ENCODE measurements at regions not wholly inside any gene's neighbourhood (a gene's known extent, or its start where the extent isn't known, plus 50 kb on each side); places are given as distances from the start of the nearest gene placed in this dataset.

DNA sequence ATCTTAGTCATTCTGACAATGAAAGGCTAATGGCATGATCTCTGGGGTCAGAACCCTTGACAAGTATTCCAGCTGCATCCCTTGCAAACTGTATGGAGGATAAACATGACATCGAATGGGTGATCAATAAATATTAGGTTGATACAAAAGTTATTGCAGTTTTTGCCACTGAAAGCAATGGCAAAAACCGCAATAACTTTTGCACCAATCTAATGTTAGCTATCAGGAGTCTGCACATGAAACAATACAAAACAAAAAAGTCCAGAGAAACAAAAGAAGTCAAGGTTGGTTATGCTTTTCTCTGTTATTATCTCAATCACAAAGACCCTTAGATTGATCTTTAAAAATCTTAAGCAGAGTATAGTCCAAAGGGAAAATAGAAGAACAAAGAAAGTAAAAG lies 292.7 kb downstream of the DUSP10 start:
- intact Hi-C loops (cut with micrococcal nuclease): no loop called here

DNA sequence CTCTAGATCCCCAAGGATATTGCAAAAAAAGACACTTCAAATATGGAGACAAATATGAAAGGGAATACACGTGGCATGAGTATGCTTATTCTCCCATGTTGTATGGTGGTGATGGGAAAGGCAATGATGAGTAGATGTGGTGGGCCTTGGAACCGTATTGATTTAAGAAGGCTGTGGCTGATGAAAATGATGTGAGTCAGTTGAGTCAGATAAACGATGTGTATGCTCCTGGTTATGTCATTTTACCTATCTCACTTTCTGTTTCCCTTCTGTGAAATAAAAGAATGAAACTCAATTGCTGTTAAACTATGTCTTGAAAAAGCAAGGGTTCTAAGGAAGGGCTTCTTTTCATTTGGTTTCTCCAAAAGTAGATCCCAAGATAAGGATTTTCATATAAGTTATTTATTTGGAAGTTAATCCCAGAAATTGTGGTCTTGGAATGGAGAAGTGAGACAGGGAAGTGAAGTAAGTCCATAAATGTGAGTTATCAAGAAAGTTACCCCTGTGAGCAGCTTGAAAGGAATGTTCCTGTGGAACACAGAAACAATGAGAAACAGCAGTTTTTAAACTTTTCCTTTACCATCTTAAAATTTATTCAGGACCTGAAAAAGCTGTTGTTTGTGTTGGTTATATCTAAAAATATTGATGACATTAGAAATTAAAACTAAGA lies 292.0 kb downstream of the DUSP10 start:
- Mint-ChIP-seq H3K36me3 (no peaks in the 10 kb centered on the region), H3K4me1 (no peaks in the 10 kb centered on the region), H3K4me3 (no peak overlapping the region), H3K27ac (no peak overlapping the region), H3K27me3 (ENCODE audit: low read depth in 2 of 2) (peaks cover 23 to 42% of the 10 kb centered on the region in 2 donors), H3K9me3 (no peaks in the 10 kb centered on the region)
- Histone ChIP-seq H3K36me3 (ENCODE audit: control insufficient read depth, insufficient read depth, low read length) (no peaks in the 10 kb centered on the region), H3K27me3 (ENCODE audit: control insufficient read depth, insufficient read depth, low read length) (peaks cover 6% of the 10 kb centered on the region), H3K9me3 (ENCODE audit: control insufficient read depth, insufficient read depth, low read length) (no peaks in the 10 kb centered on the region), H3K4me1 (ENCODE audit: control insufficient read depth, insufficient read depth, low read length) (no peaks in the 10 kb centered on the region), H3K4me3 (ENCODE audit: low read length) (no peak overlapping the region), H3K27ac (ENCODE audit: low read length) (no peak overlapping the region)
- TF ChIP-seq, protein P1, sequence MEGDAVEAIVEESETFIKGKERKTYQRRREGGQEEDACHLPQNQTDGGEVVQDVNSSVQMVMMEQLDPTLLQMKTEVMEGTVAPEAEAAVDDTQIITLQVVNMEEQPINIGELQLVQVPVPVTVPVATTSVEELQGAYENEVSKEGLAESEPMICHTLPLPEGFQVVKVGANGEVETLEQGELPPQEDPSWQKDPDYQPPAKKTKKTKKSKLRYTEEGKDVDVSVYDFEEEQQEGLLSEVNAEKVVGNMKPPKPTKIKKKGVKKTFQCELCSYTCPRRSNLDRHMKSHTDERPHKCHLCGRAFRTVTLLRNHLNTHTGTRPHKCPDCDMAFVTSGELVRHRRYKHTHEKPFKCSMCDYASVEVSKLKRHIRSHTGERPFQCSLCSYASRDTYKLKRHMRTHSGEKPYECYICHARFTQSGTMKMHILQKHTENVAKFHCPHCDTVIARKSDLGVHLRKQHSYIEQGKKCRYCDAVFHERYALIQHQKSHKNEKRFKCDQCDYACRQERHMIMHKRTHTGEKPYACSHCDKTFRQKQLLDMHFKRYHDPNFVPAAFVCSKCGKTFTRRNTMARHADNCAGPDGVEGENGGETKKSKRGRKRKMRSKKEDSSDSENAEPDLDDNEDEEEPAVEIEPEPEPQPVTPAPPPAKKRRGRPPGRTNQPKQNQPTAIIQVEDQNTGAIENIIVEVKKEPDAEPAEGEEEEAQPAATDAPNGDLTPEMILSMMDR (IDR thresholded peaks at IDR 0.05): no peak
- intact Hi-C loops (cut with micrococcal nuclease): no loop called here
- no peak for ATAC-seq
- no peak for DNase-seq
- WGBS (ENCODE audit: insufficient coverage): 84% methylated on average over 2 of the region's 3 CpGs

More for the DNA sequence above, 292.7 kb downstream of the DUSP10 start:
- DNase-seq (no peak), ATAC-seq (no peak)
- TF ChIP-seq, protein P1 (IDR thresholded peaks at IDR 0.05): no peak
- H3K4me3 Mint-ChIP-seq: no peak overlapping the region
- Histone ChIP-seq H3K27ac (ENCODE audit: low read length) (no peak overlapping the region), H3K36me3 (ENCODE audit: control insufficient read depth, insufficient read depth, low read length) (no peaks in the 10 kb centered on the region), H3K4me3 (ENCODE audit: low read length) (no peak overlapping the region), H3K4me1 (ENCODE audit: control insufficient read depth, insufficient read depth, low read length) (no peaks in the 10 kb centered on the region), H3K27me3 (ENCODE audit: control insufficient read depth, insufficient read depth, low read length) (peaks cover 6% of the 10 kb centered on the region), H3K9me3 (ENCODE audit: control insufficient read depth, insufficient read depth, low read length) (no peaks in the 10 kb centered on the region)
- H3K36me3 Mint-ChIP-seq: no peaks in the 10 kb centered on the region
- H3K4me1 Mint-ChIP-seq: no peaks in the 10 kb centered on the region
- H3K27me3 Mint-ChIP-seq (ENCODE audit: low read depth in 2 of 2): peaks cover 23 to 44% of the 10 kb centered on the region in 2 donors
- H3K27ac Mint-ChIP-seq: no peak overlapping the region
- 96% methylated on average over 2 of the region's 2 CpGs for WGBS (ENCODE audit: insufficient coverage)
- no peaks in the 10 kb centered on the region for H3K9me3 Mint-ChIP-seq

DNA sequence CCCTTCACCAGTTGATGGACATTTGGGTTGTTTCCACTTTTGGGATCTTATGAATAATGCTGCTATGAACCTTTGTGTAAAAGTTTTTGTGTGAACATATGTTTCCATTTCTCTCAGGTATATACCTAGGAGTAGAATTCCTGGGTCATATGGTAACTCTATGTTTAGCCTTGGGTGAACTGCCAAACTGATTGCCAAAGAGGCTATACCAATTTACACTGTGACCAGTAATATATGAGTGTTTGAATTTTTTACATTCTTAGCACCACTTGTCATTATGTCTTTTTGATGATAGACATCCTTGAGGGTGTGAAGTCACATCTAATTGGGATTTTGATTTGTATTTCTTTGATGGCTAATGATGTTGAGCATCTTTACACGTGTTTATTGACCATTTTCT lies 290.1 kb downstream of the DUSP10 start:
- Mint-ChIP-seq H3K4me1 (no peaks in the 10 kb centered on the region), H3K27me3 (ENCODE audit: low read depth in 2 of 2) (peaks cover 22 to 38% of the 10 kb centered on the region in 2 donors), H3K27ac (no peak overlapping the region), H3K36me3 (no peaks in the 10 kb centered on the region), H3K9me3 (no peaks in the 10 kb centered on the region), H3K4me3 (no peak overlapping the region)
- Histone ChIP-seq H3K36me3 (ENCODE audit: control insufficient read depth, insufficient read depth, low read length) (no peaks in the 10 kb centered on the region), H3K27me3 (ENCODE audit: control insufficient read depth, insufficient read depth, low read length) (peaks cover 6% of the 10 kb centered on the region), H3K4me3 (ENCODE audit: low read length) (no peak overlapping the region), H3K4me1 (ENCODE audit: control insufficient read depth, insufficient read depth, low read length) (no peaks in the 10 kb centered on the region), H3K27ac (ENCODE audit: low read length) (no peak overlapping the region), H3K9me3 (ENCODE audit: control insufficient read depth, insufficient read depth, low read length) (no peaks in the 10 kb centered on the region)
- DNase-seq (no peak), ATAC-seq (no peak)
- intact Hi-C loops (cut with micrococcal nuclease): no loop called here
- TF ChIP-seq, protein P1 (IDR thresholded peaks at IDR 0.05): no peak
- WGBS (ENCODE audit: insufficient coverage): no CpG with 5 or more reads among the region's 1 CpG

DNA sequence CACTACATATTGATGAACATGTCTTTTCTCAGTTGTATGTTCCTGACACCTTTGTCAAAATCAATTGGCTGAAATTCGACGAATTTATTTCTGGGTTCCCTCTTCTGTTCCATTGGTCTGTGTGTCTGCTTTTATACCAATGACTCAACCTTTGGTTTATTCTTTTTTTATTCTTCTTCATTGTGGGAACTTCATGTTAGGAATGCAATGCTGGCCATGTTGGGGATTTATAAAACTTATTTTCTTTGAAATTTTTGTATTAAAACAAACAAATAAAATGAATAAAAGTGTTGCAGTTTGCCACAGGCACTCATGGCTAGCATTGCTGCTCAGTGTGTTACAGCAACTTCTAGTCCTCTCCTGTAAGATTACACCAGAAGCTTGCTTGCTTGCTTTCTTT lies 287.8 kb downstream of the DUSP10 start:
- Histone ChIP-seq H3K4me1 (ENCODE audit: control insufficient read depth, insufficient read depth, low read length) (no peaks in the 10 kb centered on the region), H3K9me3 (ENCODE audit: control insufficient read depth, insufficient read depth, low read length) (no peaks in the 10 kb centered on the region), H3K36me3 (ENCODE audit: control insufficient read depth, insufficient read depth, low read length) (no peaks in the 10 kb centered on the region), H3K4me3 (ENCODE audit: low read length) (no peak overlapping the region), H3K27me3 (ENCODE audit: control insufficient read depth, insufficient read depth, low read length) (peaks cover 7% of the 10 kb centered on the region), H3K27ac (ENCODE audit: low read length) (no peak overlapping the region)
- DNase-seq (no peak), ATAC-seq (no peak)
- H3K9me3 Mint-ChIP-seq: no peaks in the 10 kb centered on the region
- 88% methylated on average over 2 of the region's 2 CpGs for WGBS (ENCODE audit: insufficient coverage)
- TF ChIP-seq, protein P1 (IDR thresholded peaks at IDR 0.05): no peak
- intact Hi-C loops (cut with micrococcal nuclease): no loop called here
- no peaks in the 10 kb centered on the region for H3K36me3 Mint-ChIP-seq
- no peak overlapping the region for H3K4me3 Mint-ChIP-seq
- H3K4me1 Mint-ChIP-seq: no peaks in the 10 kb centered on the region
- no peak overlapping the region for H3K27ac Mint-ChIP-seq
- H3K27me3 Mint-ChIP-seq (ENCODE audit: low read depth in 2 of 2): peaks cover 22 to 44% of the 10 kb centered on the region in 2 donors

Data from natural killer cell (primary cell).